Lower leg skin (tissue), 4 donors: ENCODE measurements at regions not wholly inside any gene's neighbourhood (a gene's known extent, or its start where the extent isn't known, plus 50 kb on each side); places are given as distances from the start of the nearest gene placed in this dataset.

Experiments
- DNase-seq, 2 donors: peaks; one replicate each; pipeline ENCODE4 v3.0.0-alpha.2; 2019; ENCODE audit warnings: low spot score in 2 of 2
- H3K4me3 ChIP-seq: fragments of 200-600 bp; sonication (generic); 2 replicates; pipeline ENCODE4 v1.5.1; 2017; ENCODE audit warnings: mild to moderate bottlenecking, low read depth; ENCODE audit not compliant: poor library complexity, severe bottlenecking
- CTCF ChIP-seq, 3 donors: fragments of 450-650 bp; IDR thresholded peaks; one replicate each; pipeline ENCODE4 v1.5.1; 2016; ENCODE audit warnings: antibody characterized with exemption in 3 of 3, mild to moderate bottlenecking in 3 of 3, moderate library complexity in 2 of 3
- POLR2A ChIP-seq, 2 donors: fragments of 450-650 bp; IDR thresholded peaks; one replicate each; pipeline ENCODE4 v1.6.1; 2016 to 2017; ENCODE audit warnings: antibody characterized with exemption in 2 of 2, mild to moderate bottlenecking in 1 of 2, moderate library complexity in 1 of 2
- WGBS, 2 donors: methylation state at CpG; one replicate each; pipeline ENCODE4 v1.1.5; 2018; 5-methylcytosine and 5-hydroxymethylcytosine counted together
- intact Hi-C: fragments of 100-400 bp; cut with DNase I; formaldehyde crosslinking; loops from one replicate; pipeline ENCODE4 v1.15.0; 2023; ENCODE audit warnings: low total_unique reads

- 62 to 72% methylated on average over 13 of the region's 13 CpGs for WGBS, 2 donors
- intact Hi-C loops = no loop called here
- DNase-seq = peak in 1 of 2 donors; percentile 36
- no peak overlapping the region for H3K4me3 ChIP-seq
- no peak for TF ChIP-seq CTCF (IDR thresholded peaks at IDR 0.05)
- no peak for TF ChIP-seq POLR2A (IDR thresholded peaks at IDR 0.05)
Observed at GRCh38 chr11:116459185-116460045, 313.4 kb downstream of the BUD13 start.

DNA sequence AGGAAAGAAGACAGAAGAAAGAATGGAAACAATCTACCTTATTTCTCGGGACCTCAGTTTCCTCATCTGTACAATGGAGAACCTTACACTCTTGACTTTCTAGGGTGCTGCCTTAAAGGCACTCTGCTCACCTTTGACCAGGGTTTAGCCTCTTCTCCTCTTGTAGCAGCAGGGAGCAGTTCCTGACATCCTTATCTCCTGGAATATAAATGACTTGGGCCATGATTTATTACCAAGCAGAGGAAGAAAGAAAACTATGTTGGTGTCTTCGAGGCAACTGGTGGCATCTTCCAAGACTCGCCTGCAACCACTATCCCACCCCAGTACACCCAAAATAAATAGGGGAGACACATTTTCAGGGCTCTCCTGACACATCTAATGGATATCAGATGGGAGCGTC is 314.2 kb downstream of the BUD13 start:
- H3K4me3 ChIP-seq = no peak overlapping the region
- no peak for DNase-seq
- WGBS, 2 donors = 81 to 82% methylated on average over 4 of the region's 4 CpGs
- TF ChIP-seq POLR2A (IDR thresholded peaks at IDR 0.05) = no peak
- no peak for TF ChIP-seq CTCF (IDR thresholded peaks at IDR 0.05)
- intact Hi-C loops = no loop called here

- WGBS, 2 donors = 77 to 81% methylated on average over 10 of the region's 10 CpGs
- H3K4me3 ChIP-seq = no peak overlapping the region
- TF ChIP-seq POLR2A (IDR thresholded peaks at IDR 0.05) = no peak
- no peak for TF ChIP-seq CTCF (IDR thresholded peaks at IDR 0.05)
- DNase-seq = no peak
- intact Hi-C loops = no loop called here
Observed at GRCh38 chr11:116457336-116458007, 315.3 kb downstream of the BUD13 start.

DNA sequence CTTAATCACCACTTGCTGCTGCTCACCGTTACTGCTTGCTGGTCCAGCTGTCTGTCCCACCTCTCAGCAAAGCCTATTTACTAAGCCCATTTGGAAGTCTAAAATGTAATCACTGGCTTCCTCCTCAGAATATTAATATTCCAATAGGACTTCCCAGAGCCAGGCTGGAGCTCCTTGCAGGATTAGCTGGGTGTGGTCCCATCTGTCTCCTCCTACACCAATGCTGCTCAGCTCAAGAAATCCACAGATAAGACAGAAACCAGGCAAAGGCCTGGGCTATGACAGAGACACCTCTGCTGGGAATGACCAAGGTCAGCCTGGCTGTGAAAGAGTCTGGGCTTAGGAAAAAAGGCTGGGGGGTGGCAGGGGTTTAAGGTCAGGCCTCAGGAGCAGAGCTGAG is 317.8 kb downstream of the BUD13 start:
- WGBS, 2 donors = 65 to 85% methylated on average over 1 of the region's 1 CpG
- intact Hi-C loops = no loop called here
- no peak for DNase-seq
- no peak for TF ChIP-seq POLR2A (IDR thresholded peaks at IDR 0.05)
- no peak for TF ChIP-seq CTCF (IDR thresholded peaks at IDR 0.05)
- no peak overlapping the region for H3K4me3 ChIP-seq

GRCh38 chr11:116454020-116454645 is 318.7 kb downstream of the BUD13 start:
- DNase-seq = peak in 1 of 2 donors; percentile 25
- TF ChIP-seq CTCF (IDR thresholded peaks at IDR 0.05) (no peak), POLR2A (IDR thresholded peaks at IDR 0.05) (no peak)
- 44 to 60% methylated on average over 9 of the region's 9 CpGs for WGBS, 2 donors
- intact Hi-C loops = no loop called here
- no peak overlapping the region for H3K4me3 ChIP-seq
